H1 (cell line): ENCODE measurements at regions not wholly inside any gene's neighbourhood (a gene's known extent, or its start where the extent isn't known, plus 50 kb on each side); places are given as distances from the start of the nearest gene placed in this dataset.

Experiments
- CTCF ChIA-PET: fragments of 300-600 bp; sonication (Branson Sonifier 250); formaldehyde crosslinking; loops from one replicate; lab custom pipeline; 2021; ENCODE audit not compliant: partially characterized antibody; lab: Charles Lee
- POLR2A ChIA-PET: fragments of 300-600 bp; sonication (Branson Sonifier 250); formaldehyde crosslinking; loops from one replicate; lab custom pipeline; 2021; ENCODE audit warnings: inconsistent platforms; ENCODE audit not compliant: partially characterized antibody; lab: Charles Lee
- DNase-seq, 2 experiments: peaks; one replicate each; pipeline versions ENCODE4 v3.0.0 to v3.0.0-alpha.2; 2010 to 2022; ENCODE audit warnings: low spot score in 2 of 2, low read depth in 1 of 2, mixed read lengths in 1 of 2
- FAIRE-seq: peaks from 2 replicates; lab custom pipeline; 2011; peaks lifted over from hg19 to GRCh38; lab: Jason Lieb, UNC
- H2AFZ ChIP-seq: 2 replicates; pipeline ENCODE4 v1.8.1; 2012; ENCODE audit warnings: low read length, inconsistent platforms
- H2AK5ac ChIP-seq: 2 replicates; pipeline ENCODE4 v1.6.1; 2013; ENCODE audit warnings: low read depth, low read length
- H2BK120ac ChIP-seq: replicated peaks from 2 replicates; pipeline ENCODE3; 2013; ENCODE audit warnings: low read depth, low read length, inconsistent platforms
- H2BK12ac ChIP-seq: 2 replicates; pipeline ENCODE4 v1.6.1; 2013; ENCODE audit warnings: low read depth, low read length
- H2BK15ac ChIP-seq: 2 replicates; pipeline ENCODE4 v1.6.1; 2013; ENCODE audit warnings: low read length
- H2BK20ac ChIP-seq: 2 replicates; pipeline ENCODE4 v1.6.1; 2013; ENCODE audit warnings: low read length
- H2BK5ac ChIP-seq: 2 replicates; pipeline ENCODE4 v1.6.1; 2013; ENCODE audit warnings: low read depth, low read length
- H3K14ac ChIP-seq: 2 replicates; pipeline ENCODE4 v1.6.1; 2013; ENCODE audit warnings: inconsistent platforms; ENCODE audit not compliant: insufficient read length
- H3K18ac ChIP-seq: 2 replicates; pipeline ENCODE4 v1.6.1; 2013; ENCODE audit warnings: low read length; ENCODE audit errors: extremely low read depth
- H3K23ac ChIP-seq: 2 replicates; pipeline ENCODE4 v1.6.1; 2013; ENCODE audit warnings: inconsistent platforms; ENCODE audit not compliant: insufficient read length
- H3K23me2 ChIP-seq: 2 replicates; pipeline ENCODE4 v1.6.1; 2013; ENCODE audit warnings: low read depth, low read length
- H3K27ac ChIP-seq: 2 replicates; pipeline ENCODE4 v1.6.1; 2011; ENCODE audit warnings: low read depth, low read length, inconsistent platforms
- H3K27me3 ChIP-seq, 4 experiments: replicated peaks in 1 of 4; 1 replicate in 1 of 4; 2 replicates in 3 of 4; pipeline versions ENCODE4 v1.6.1 to v1.8.1; 2011 to 2013; ENCODE audit warnings: low read length in 3 of 4, mild to moderate bottlenecking in 3 of 4, inconsistent platforms in 2 of 4, mixed read lengths in 2 of 4, moderate library complexity in 1 of 4; ENCODE audit not compliant: control insufficient read depth in 3 of 4, insufficient read depth in 3 of 4; ENCODE audit errors: extremely low read depth in 1 of 4
- H3K36me3 ChIP-seq, 4 experiments: 2 replicates each; pipeline versions ENCODE4 v1.6.1 to v1.8.1; 2011 to 2013; ENCODE audit warnings: mild to moderate bottlenecking in 4 of 4, low read length in 3 of 4, moderate library complexity in 2 of 4, control low read depth in 1 of 4, inconsistent platforms in 1 of 4; ENCODE audit not compliant: insufficient read depth in 4 of 4, control insufficient read depth in 2 of 4
- H3K4ac ChIP-seq: replicated peaks from 2 replicates; pipeline ENCODE3; 2013; ENCODE audit warnings: low read length, low read depth, mixed read lengths, inconsistent platforms; ENCODE audit not compliant: insufficient read length
- H3K4me1 ChIP-seq, 4 experiments: replicated peaks in 1 of 4; 1 replicate in 1 of 4; 2 replicates in 3 of 4; pipeline versions ENCODE4 v1.6.1 to v1.8.1; 2011 to 2013; ENCODE audit warnings: low read length in 3 of 4, inconsistent platforms in 2 of 4, mixed read lengths in 1 of 4; ENCODE audit not compliant: insufficient read depth in 4 of 4, control insufficient read depth in 3 of 4
- H3K4me2 ChIP-seq, 2 experiments: 2 replicates each; pipeline versions ENCODE4 v1.6.1 to v1.8.1; 2011 to 2013; ENCODE audit warnings: low read depth in 2 of 2, low read length in 2 of 2, control low read depth in 1 of 2, inconsistent platforms in 1 of 2, mild to moderate bottlenecking in 1 of 2; ENCODE audit not compliant: insufficient read depth in 1 of 2
- H3K4me3 ChIP-seq, 4 experiments: fragments of 200-600, 300-600 bp in 1 of 4; sonication (generic), shearing (Covaris generic), sonication (Bioruptor Twin) in 1 of 4; 2 replicates each; pipeline versions ENCODE4 v1.5.1 to v1.8.1; 2011 to 2016; ENCODE audit warnings: low read length in 4 of 4, low read depth in 3 of 4, control low read depth in 2 of 4, inconsistent platforms in 2 of 4, mild to moderate bottlenecking in 2 of 4, mixed read lengths in 1 of 4, moderate library complexity in 1 of 4; ENCODE audit not compliant: insufficient read depth in 2 of 4; ENCODE audit errors: extremely low read depth in 1 of 4
- H3K56ac ChIP-seq: replicated peaks from 2 replicates; pipeline ENCODE3; 2013; ENCODE audit warnings: low read depth, mild to moderate bottlenecking, mixed read lengths, low read length, inconsistent platforms; ENCODE audit not compliant: insufficient read length
- H3K79me1 ChIP-seq: 2 replicates; pipeline ENCODE4 v1.6.1; 2013; ENCODE audit warnings: low read depth, low read length, control low read depth
- H3K79me2 ChIP-seq, 2 experiments: 2 replicates each; pipeline versions ENCODE4 v1.6.1 to v1.8.1; 2012 to 2013; ENCODE audit warnings: low read length in 2 of 2, mild to moderate bottlenecking in 2 of 2, inconsistent platforms in 1 of 2; ENCODE audit not compliant: insufficient read depth in 2 of 2, control insufficient read depth in 1 of 2
- H3K9ac ChIP-seq, 4 experiments: replicated peaks in 1 of 4; 1 replicate in 1 of 4; 2 replicates in 3 of 4; pipeline versions ENCODE4 v1.6.1 to v1.8.1; 2011 to 2013; ENCODE audit warnings: low read depth in 3 of 4, low read length in 3 of 4, control low read depth in 2 of 4, mild to moderate bottlenecking in 2 of 4, moderate library complexity in 2 of 4, inconsistent platforms in 1 of 4; ENCODE audit errors: extremely low read depth in 1 of 4
- H3K9me3 ChIP-seq, 2 experiments: 2 replicates each; pipeline versions ENCODE4 v1.6.1 to v1.8.1; 2012 to 2013; ENCODE audit warnings: mild to moderate bottlenecking in 2 of 2, moderate library complexity in 2 of 2, control low read depth in 1 of 2, inconsistent platforms in 1 of 2, low read depth in 1 of 2, low read length in 1 of 2, mixed read lengths in 1 of 2; ENCODE audit not compliant: insufficient read depth in 2 of 2
- H4K20me1 ChIP-seq, 2 experiments: replicated peaks in 1 of 2; 2 replicates each; pipeline versions ENCODE3 to v1.8.1; 2011 to 2013; ENCODE audit warnings: inconsistent platforms in 2 of 2, low read length in 2 of 2, mild to moderate bottlenecking in 1 of 2; ENCODE audit not compliant: insufficient read depth in 2 of 2, control insufficient read depth in 1 of 2
- H4K5ac ChIP-seq: 2 replicates; pipeline ENCODE4 v1.6.1; 2013; ENCODE audit warnings: low read length, low read depth, mixed read lengths, inconsistent platforms; ENCODE audit not compliant: insufficient read length
- H4K8ac ChIP-seq: 2 replicates; pipeline ENCODE4 v1.8.0; 2013; ENCODE audit warnings: mild to moderate bottlenecking, moderate library complexity, low read length, inconsistent platforms; ENCODE audit not compliant: insufficient read depth; ENCODE audit errors: extremely low read depth
- H4K91ac ChIP-seq: replicated peaks from 2 replicates; pipeline ENCODE3; 2013; ENCODE audit warnings: low read length, mixed read lengths, inconsistent platforms; ENCODE audit not compliant: insufficient read length
- CTCF ChIP-seq, 3 experiments: IDR thresholded peaks; 1 replicate in 2 of 3; 2 replicates in 1 of 3; pipeline versions ENCODE4 v1.5.1 to v1.6.1; 2011; ENCODE audit warnings: low read length in 3 of 3, mild to moderate bottlenecking in 3 of 3, inconsistent platforms in 2 of 3, low read depth in 1 of 3, moderate library complexity in 1 of 3; ENCODE audit not compliant: insufficient read depth in 1 of 3; ENCODE audit errors: control extremely low read depth in 1 of 3
- SUZ12 ChIP-seq: fragments of 200-600 bp; sonication (generic); IDR thresholded peaks from 2 replicates; pipeline ENCODE4 v1.6.1; 2012; ENCODE audit warnings: mild to moderate bottlenecking, inconsistent platforms, low read length, moderate library complexity, mixed read lengths
- WGBS, 2 experiments: shearing (Covaris generic) in 1 of 2; methylation state at CpG; one replicate each; pipeline versions ENCODE4 v1.1.6 to v1.1.7; 2013 to 2015; ENCODE audit warnings: low lambda C conversion rate in 2 of 2, mixed read lengths in 2 of 2, inconsistent platforms in 1 of 2, low coverage in 1 of 2, missing lambda C conversion rate in 1 of 2; ENCODE audit not compliant: insufficient replicate concordance in 2 of 2, insufficient coverage in 1 of 2, insufficient read length in 1 of 2; ENCODE audit errors: extremely low coverage in 1 of 2, missing lambda C conversion rate in 1 of 2; 5-methylcytosine and 5-hydroxymethylcytosine counted together

- POLR2A ChIA-PET = interaction anchor here (0.7 to 1.9 kb wide), 5 partner anchors 12 to 55 kb away, joined by 3 to 4 read pairs (median 4); no protein-coding TSS in a partner anchor
- DNase-seq = no peak
- TF ChIP-seq CTCF (IDR thresholded peaks at IDR 0.05; ENCODE audit: control extremely low read depth in 1 of 3, insufficient read depth in 1 of 3, low read depth in 1 of 3, low read length in 3 of 3) (peak; percentile 38 to 46 (median 46)), SUZ12 (no peak)
Observed at GRCh38 chr1:37270639-37271038, 203.7 kb upstream of the ZC3H12A start.

More at GRCh38 chr1:37270639-37271038, 203.7 kb upstream of the ZC3H12A start:
- Histone ChIP-seq H3K4me2 (no peak overlapping the region), H4K5ac (no peak overlapping the region), H3K14ac (no peak overlapping the region), H3K56ac (no peak overlapping the region), H4K8ac (no peak overlapping the region), H3K9me3 (no peaks in the 10 kb centered on the region), H2BK120ac (no peak overlapping the region), H2BK5ac (no peak overlapping the region), H3K18ac (no peak overlapping the region), H3K4ac (no peak overlapping the region), H3K4me1 (peaks cover 3 to 32% (median 16%) of the 10 kb centered on the region in 4 experiments), H4K91ac (no peak overlapping the region), H3K23ac (no peak overlapping the region), H2BK15ac (no peak overlapping the region), H3K79me1 (no peaks in the 10 kb centered on the region), H2BK12ac (no peak overlapping the region), H3K27me3 (no peaks in the 10 kb centered on the region; a peak in 1 of 7 replicates), H2BK20ac (no peak overlapping the region), H3K36me3 (no peaks in the 10 kb centered on the region), H3K4me3 (no peak overlapping the region), H2AK5ac (no peak overlapping the region), H3K79me2 (no peaks in the 10 kb centered on the region), H3K27ac (no peak overlapping the region), H2AFZ (no peak overlapping the region), H4K20me1 (no peaks in the 10 kb centered on the region), H3K9ac (no peak overlapping the region), H3K23me2 (no peaks in the 10 kb centered on the region)
- no peak for FAIRE-seq
- CTCF ChIA-PET = interaction anchor here (0.6 to 5.8 kb wide), 17 partner anchors 8 to 183 kb away, joined by 3 to 41 read pairs (median 3); no protein-coding TSS in a partner anchor
- WGBS, 2 experiments = 74% methylated on average over 3 of the region's 3 CpGs; no CpG with 5 or more reads in 1 of the 2 experiments
